Spleen (tissue), 11 donors: ENCODE measurements at regions not wholly inside any gene's neighbourhood (a gene's known extent, or its start where the extent isn't known, plus 50 kb on each side); places are given as distances from the start of the nearest gene placed in this dataset.

Experiments
- DNase-seq: peaks from one replicate; pipeline ENCODE4 v3.0.0-alpha.2; 2020
- H3K27ac ChIP-seq, 8 donors: fragments of 200-600 bp; sonication (generic) in 7 of 8; 1 replicate in 4 of 8; 2 replicates in 4 of 8; pipeline versions ENCODE4 v1.5.0 to v1.8.0; 2016 to 2021; ENCODE audit warnings: inconsistent platforms in 4 of 8, mild to moderate bottlenecking in 4 of 8, moderate library complexity in 1 of 8
- H3K27me3 ChIP-seq, 7 donors: fragments of 200-600 bp; sonication (generic) in 6 of 7; replicated peaks in 1 of 7; 1 replicate in 4 of 7; 2 replicates in 3 of 7; pipeline versions ENCODE4 v1.5.0 to v1.8.0; 2016 to 2021; ENCODE audit warnings: inconsistent platforms in 3 of 7, mild to moderate bottlenecking in 1 of 7
- H3K36me3 ChIP-seq, 6 donors: fragments of 200-600 bp; sonication (generic) in 5 of 6; 1 replicate in 4 of 6; 2 replicates in 2 of 6; pipeline versions ENCODE4 v1.5.0 to v1.8.0; 2016 to 2021; ENCODE audit warnings: inconsistent platforms in 2 of 6
- H3K4me1 ChIP-seq, 6 donors: fragments of 200-600 bp; sonication (generic) in 5 of 6; 1 replicate in 3 of 6; 2 replicates in 3 of 6; pipeline versions ENCODE4 v1.5.0 to v1.8.0; 2016 to 2021; ENCODE audit warnings: inconsistent platforms in 3 of 6
- H3K4me3 ChIP-seq, 8 donors: fragments of 200-600 bp; sonication (generic) in 7 of 8; 1 replicate in 4 of 8; 2 replicates in 4 of 8; pipeline versions ENCODE4 v1.5.0 to v1.8.0; 2016 to 2021; ENCODE audit warnings: inconsistent platforms in 4 of 8, mild to moderate bottlenecking in 4 of 8, moderate library complexity in 2 of 8
- H3K9me3 ChIP-seq, 8 donors: fragments of 200-600 bp; sonication (generic) in 7 of 8; 1 replicate in 4 of 8; 2 replicates in 4 of 8; pipeline versions ENCODE4 v1.5.0 to v1.8.0; 2016 to 2021; ENCODE audit warnings: inconsistent platforms in 4 of 8
- CTCF ChIP-seq, 11 experiments: fragments of 200-600 bp in 7 of 11; fragments of 450-650 bp in 4 of 11; sonication (generic) in 4 of 11; IDR thresholded peaks in 8 of 11; conservative IDR thresholded peaks in 3 of 11; 1 replicate in 7 of 11; 2 replicates in 4 of 11; pipeline versions ENCODE4 v1.4.0 to v1.8.0; 2016 to 2021; ENCODE audit warnings: antibody characterized with exemption in 11 of 11, inconsistent platforms in 4 of 11, mild to moderate bottlenecking in 1 of 11
- POLR2A ChIP-seq, 3 donors: fragments of 450-650 bp; IDR thresholded peaks; one replicate each; pipeline ENCODE4 v1.5.1; 2017; ENCODE audit warnings: antibody characterized with exemption in 3 of 3, mild to moderate bottlenecking in 1 of 3
- POLR2AphosphoS5 ChIP-seq, 3 donors: sonication (generic); formaldehyde crosslinking; IDR thresholded peaks; one replicate each; pipeline ENCODE4 v1.5.1; 2017; ENCODE audit warnings: antibody characterized with exemption in 3 of 3
- WGBS, 5 donors: extraction: QIAGEN DNeasy Blood & Tissue Kit in 3 of 5; methylation state at CpG; one replicate each; pipeline versions ENCODE4 v1.1.5 to v1.1.7; 2013 to 2018; 5-methylcytosine and 5-hydroxymethylcytosine counted together
- intact Hi-C: fragments of 100-400 bp; cut with DNase I; formaldehyde crosslinking; loops from one replicate; pipeline ENCODE4 v1.15.0; 2023; ENCODE audit warnings: low total_unique reads
- donor health status: healthy with polysubstance abuse.
- donor health status: DM: no; HTN: no; CAD: no; lungs with moderate emphysema.
- donor health status: DM: no; HTN: no; CAD: no.
- donor health status: Bipolar disorder and iron deficiency.
- donor health status: healthy.
- donor health status: DM: no; HTN: no; CAD: no.
- donor health status: DM: yes; HTN: yes; CAD: no.

GRCh38 chr4:23629421-23629820 lies 260.4 kb downstream of the PPARGC1A start:
- H3K27me3 ChIP-seq = no peaks in the 10 kb centered on the region
- intact Hi-C loops = no loop called here
- H3K27ac ChIP-seq = no peak overlapping the region
- H3K4me3 ChIP-seq = no peak overlapping the region
- WGBS, 5 donors = 13 to 26% (median 18%) methylated on average over 2 of the region's 2 CpGs
- H3K9me3 ChIP-seq = peaks cover 0 to 22% (median 15%) of the 10 kb centered on the region in 8 donors
- DNase-seq = no peak
- no peaks in the 10 kb centered on the region for H3K4me1 ChIP-seq
- TF ChIP-seq POLR2AphosphoS5 (IDR thresholded peaks at IDR 0.05) (no peak), CTCF (IDR thresholded peaks at IDR 0.05 in 8 of 11, conservative IDR thresholded peaks at IDR 0.05 in 3 of 11) (no peak), POLR2A (IDR thresholded peaks at IDR 0.05) (no peak)
- H3K36me3 ChIP-seq = no peaks in the 10 kb centered on the region

DNA sequence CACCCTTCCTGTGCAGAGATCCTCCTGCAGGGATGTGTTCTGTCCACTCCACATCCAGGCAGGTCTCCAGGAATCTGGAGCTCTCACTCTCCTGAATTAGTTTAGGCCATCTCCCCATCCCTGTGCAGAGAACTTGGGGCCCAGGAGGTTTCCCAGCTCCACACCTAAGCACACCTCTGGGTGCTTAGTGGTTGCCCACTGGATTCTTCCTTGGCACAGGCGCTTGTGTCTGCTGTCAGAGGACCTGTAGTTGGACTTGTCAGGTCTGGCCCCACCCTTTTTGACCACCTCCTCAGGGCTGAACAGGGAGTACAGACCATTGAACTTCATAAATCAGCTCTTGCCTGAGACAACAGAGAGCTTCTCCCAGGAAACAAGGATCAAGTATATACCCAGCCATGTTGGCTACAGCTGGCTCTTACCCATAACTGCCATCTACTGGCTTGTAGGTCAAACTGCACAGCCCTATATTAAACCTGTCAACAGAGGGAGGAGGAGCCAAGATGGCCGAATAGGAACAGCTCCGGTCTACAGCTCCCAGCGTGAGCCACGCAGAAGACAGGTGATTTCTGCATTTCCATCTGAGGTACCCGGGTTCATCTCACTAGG lies 275.5 kb downstream of the PPARGC1A start:
- H3K36me3 ChIP-seq = no peaks in the 10 kb centered on the region
- TF ChIP-seq POLR2A (IDR thresholded peaks at IDR 0.05) (no peak), POLR2AphosphoS5 (IDR thresholded peaks at IDR 0.05) (no peak), CTCF (IDR thresholded peaks at IDR 0.05 in 8 of 11, conservative IDR thresholded peaks at IDR 0.05 in 3 of 11) (no peak)
- DNase-seq = no peak
- peaks cover 0 to 4% (median 0%) of the 10 kb centered on the region in 8 donors for H3K9me3 ChIP-seq
- no peak overlapping the region for H3K4me3 ChIP-seq
- intact Hi-C loops = no loop called here
- H3K27ac ChIP-seq = no peak overlapping the region
- whole genome bisulfite sequencing, 5 donors = 72 to 88% (median 81%) methylated on average over 5 of the region's 6 CpGs
- no peaks in the 10 kb centered on the region for H3K27me3 ChIP-seq
- no peaks in the 10 kb centered on the region for H3K4me1 ChIP-seq

DNA sequence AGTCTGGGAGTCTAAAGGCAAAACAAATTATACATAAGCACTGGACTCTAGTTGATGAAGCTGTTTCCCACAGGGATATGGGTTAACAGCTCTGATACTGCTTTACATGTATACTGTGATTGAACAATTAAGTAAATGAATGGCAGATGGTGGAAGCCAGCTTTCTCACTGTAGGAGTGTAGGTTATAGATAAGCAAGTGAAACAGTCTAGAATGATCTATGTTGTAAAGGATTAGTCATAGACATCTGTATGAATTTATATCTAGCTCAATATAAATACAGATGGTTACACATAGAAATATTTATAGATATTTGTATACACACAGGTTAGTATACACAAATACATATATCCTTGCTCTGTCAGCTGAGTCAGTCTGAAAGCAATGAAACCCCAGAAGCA lies 276.1 kb downstream of the PPARGC1A start:
- DNase-seq = no peak
- Histone ChIP-seq H3K27ac (no peak overlapping the region), H3K9me3 (peaks cover 0 to 4% (median 0%) of the 10 kb centered on the region in 8 donors), H3K27me3 (no peaks in the 10 kb centered on the region), H3K36me3 (no peaks in the 10 kb centered on the region), H3K4me1 (no peaks in the 10 kb centered on the region), H3K4me3 (no peak overlapping the region)
- intact Hi-C loops = no loop called here
- TF ChIP-seq POLR2AphosphoS5 (IDR thresholded peaks at IDR 0.05) = no peak

DNA sequence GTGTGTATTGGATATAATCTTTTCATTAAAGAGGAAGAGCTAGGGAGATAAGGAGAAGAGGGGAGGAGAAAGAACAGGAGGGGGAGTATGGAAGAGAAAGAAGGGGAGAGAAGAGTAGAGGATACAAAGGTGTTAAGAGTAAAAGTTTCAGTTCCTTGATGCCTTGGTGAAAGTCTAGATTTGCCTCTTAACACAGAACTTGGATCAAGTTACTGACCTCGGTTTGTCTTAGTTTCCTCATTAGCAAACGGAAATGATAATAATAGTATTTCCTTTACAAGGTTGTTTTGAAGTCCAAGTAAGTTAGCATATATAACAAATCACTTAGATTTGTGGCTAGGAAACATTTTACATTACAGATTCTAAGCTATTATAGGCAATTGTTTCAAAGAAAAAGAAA lies 287.1 kb downstream of the PPARGC1A start:
- intact Hi-C loops = no loop called here
- no peak for DNase-seq
- 43 to 54% (median 50%) methylated on average over 2 of the region's 2 CpGs for WGBS, 5 donors
- Histone ChIP-seq H3K27ac (no peak overlapping the region), H3K27me3 (no peaks in the 10 kb centered on the region), H3K36me3 (no peaks in the 10 kb centered on the region), H3K4me1 (no peaks in the 10 kb centered on the region), H3K9me3 (peaks cover 0 to 4% (median 0%) of the 10 kb centered on the region in 8 donors), H3K4me3 (no peak overlapping the region)
- TF ChIP-seq POLR2A (IDR thresholded peaks at IDR 0.05) = no peak
- no peak for TF ChIP-seq POLR2AphosphoS5 (IDR thresholded peaks at IDR 0.05)
- no peak for TF ChIP-seq CTCF (IDR thresholded peaks at IDR 0.05 in 8 of 11, conservative IDR thresholded peaks at IDR 0.05 in 3 of 11)

- no peak for DNase-seq
- H3K36me3 ChIP-seq = no peaks in the 10 kb centered on the region
- intact Hi-C loops = no loop called here
- 59 to 83% (median 76%) methylated on average over 3 of the region's 3 CpGs for WGBS, 5 donors
- H3K4me1 ChIP-seq = no peaks in the 10 kb centered on the region
- no peaks in the 10 kb centered on the region for H3K27me3 ChIP-seq
- no peak overlapping the region for H3K4me3 ChIP-seq
- TF ChIP-seq POLR2A (IDR thresholded peaks at IDR 0.05) = no peak
- TF ChIP-seq POLR2AphosphoS5 (IDR thresholded peaks at IDR 0.05) = no peak
- no peak for TF ChIP-seq CTCF (IDR thresholded peaks at IDR 0.05 in 8 of 11, conservative IDR thresholded peaks at IDR 0.05 in 3 of 11)
- H3K9me3 ChIP-seq = peaks cover 0 to 28% (median 18%) of the 10 kb centered on the region in 8 donors
- no peak overlapping the region for H3K27ac ChIP-seq
Measured at GRCh38 chr4:23594125-23594524, 295.7 kb downstream of the PPARGC1A start.
